ENCODE measurements at regions not wholly inside any gene's neighbourhood (a gene's known extent, or its start where the extent isn't known, plus 50 kb on each side); places are given as distances from the start of the nearest gene placed in this dataset.
"Not testable (repeated sequence)": the region's sequence is repeated elsewhere in the genome, so short reads cannot be mapped to it uniquely, and the experiment has no call there.

DNA sequence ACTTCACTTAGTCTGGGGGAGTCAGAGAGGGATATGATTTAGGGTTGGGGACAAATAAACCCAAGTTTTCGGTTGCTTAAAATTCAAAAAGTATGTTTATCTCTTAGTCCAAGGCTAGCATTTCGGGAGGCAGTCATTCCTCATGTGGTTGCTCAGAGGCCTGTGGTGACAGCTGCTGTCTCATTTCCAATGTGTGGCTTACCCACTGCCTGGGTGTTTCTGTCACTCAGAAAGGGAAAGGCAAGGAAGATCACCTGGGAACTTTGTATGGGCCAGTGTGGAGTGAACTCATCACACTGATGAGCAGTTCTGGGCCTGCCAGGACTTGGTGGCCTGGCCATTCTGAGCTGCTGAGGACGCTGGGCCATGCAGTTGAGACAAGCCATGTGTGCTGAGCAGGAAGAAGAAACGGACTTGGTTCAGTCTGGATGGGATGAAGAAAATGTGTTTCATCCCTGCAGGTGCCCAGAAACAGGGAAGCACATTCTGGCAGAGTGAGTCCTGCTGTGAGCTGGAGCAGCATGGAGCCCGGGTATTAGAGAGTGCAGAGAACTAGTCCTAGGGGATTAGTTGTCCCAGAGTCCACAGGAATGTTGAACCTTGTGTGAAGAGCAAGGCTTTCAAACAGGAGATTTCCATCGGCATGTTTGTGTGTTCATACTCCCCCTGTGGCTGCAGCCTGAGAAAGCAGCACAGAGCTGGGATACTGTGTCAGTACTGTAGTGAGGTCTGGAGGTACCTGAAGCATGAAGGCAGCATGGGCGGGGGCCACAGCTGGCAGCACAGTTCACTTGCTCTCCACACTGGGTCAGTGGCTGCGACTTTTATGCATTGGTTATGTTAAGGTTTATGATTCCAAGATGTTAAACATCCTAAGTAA, 211.1 kb upstream of the IGFBP3 start:
- intact Hi-C loops (cut with DNase I): no loop called here
- no peak for DNase-seq

- intact Hi-C loops (cut with DNase I): no loop called here
- DNase-seq: no peak
These were observed 208.8 kb upstream of the IGFBP3 start for GRCh38 chr7:46129831-46130230.

DNA sequence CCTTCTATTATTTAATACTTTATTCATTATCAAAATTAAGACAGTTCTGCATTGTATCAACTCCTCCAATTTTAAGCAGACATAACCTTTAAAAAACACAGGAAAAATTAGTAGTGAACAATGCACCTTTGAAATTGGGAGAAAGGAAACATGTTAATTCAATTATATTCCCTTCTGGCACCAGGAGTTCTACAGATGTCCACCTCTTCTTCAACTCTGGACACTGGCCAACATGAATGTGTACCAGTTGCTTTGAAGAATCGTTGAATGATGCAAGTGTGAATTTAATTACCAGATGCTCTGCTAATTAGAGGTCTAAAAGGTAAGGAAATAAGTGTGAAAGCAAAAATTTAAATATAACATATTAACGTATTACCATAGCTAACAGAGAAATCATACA, 206.7 kb upstream of the IGFBP3 start:
- intact Hi-C loops (cut with DNase I): no loop called here
- no peak for DNase-seq

DNA sequence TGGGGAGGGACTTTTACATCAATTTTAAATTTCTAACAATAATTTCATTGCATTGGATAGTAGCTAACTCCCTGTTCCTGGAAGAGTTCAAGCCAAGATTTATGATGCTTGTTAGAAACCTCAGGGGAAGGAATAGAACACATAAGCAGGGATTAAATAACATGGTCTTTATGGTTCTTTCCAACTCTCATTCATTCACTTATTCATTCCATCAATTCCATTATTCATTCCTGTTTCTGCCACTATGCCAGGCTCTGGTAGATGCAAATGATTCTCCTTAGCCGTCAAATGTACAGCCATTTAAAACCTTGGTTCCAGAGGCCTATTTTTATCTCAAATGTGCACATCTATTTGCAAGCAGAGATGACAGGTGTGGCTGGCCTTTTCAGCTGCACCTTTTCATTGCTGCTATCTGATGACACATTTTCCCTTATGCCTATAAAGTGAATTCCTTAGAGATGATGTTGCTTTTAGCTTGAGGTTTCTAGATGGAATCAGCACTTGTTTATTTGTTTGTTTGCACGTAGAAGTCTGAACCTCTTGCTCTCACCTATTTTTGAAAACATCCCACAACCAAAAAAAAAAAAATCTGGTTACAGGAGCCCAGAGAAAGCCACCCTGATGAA, 205.7 kb upstream of the IGFBP3 start:
- no peak for DNase-seq
- intact Hi-C loops (cut with DNase I): no loop called here

DNA sequence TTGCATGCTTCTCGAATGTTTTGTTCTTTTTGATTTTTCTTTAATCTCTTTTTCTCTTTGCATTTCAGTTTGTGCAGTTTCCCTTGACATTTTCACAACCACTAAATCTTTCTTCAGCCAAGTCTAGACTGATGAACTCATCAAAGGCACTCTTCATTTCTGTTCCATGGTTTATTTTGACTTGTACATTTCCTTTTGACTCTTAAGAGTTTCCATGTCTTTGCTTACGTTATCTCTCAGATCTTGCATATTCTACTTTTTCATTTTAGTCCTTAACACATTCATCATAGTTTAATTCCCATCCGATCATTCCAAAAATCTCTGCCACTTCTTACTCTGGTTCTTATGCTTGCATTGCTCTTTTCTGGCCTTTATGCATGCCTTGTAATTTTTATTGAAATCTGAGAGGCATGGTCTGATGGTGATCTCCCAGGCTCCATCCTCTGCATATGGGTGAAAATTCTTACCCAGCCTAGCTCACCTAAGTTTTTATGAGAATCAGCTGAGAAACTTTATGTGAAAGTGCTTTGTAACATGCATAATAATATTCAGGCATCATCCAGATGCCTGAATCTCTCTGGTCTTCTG, 202.8 kb upstream of the IGFBP3 start:
- no peak for DNase-seq
- intact Hi-C loops (cut with DNase I): no loop called here

DNA sequence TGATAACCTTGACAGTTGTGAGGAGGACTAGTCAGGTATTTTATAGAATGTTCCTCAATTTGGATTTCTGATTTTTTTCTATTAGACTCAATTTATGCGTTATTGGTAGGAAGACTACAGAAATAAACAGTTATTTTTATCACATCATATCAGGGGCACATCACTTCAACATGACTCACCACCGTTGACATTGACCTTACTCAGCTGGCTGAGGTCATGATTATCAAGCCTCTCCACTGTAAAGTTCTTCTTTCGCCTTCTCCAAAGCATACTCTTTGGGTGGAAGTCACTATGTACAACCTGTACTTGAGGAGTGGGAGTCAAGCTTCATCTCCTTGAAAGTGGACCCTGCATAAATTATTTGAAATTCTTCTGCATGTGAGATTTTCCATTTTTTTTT, 194.3 kb upstream of the IGFBP3 start:
- intact Hi-C loops (cut with DNase I): no loop called here
- no peak for DNase-seq

DNA sequence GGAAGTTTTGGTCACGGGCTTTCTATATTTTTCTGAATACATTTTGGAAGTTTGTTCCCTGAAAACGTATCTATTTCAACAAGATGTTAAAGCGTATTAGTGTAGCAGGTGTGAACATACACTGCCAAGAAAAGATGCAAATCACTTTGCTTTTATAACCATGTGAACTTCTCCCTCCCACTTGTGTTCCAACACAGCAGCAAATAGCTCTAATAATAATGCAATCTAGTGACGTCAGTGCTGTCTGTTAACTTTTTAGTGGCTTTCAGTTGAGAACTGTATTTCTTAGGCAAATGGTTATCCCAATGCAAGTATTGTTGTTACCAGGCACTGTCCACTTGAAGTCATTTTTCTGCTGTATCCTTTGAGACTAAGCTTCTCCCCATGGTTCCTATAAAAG, 188.4 kb upstream of the IGFBP3 start:
- no peak for DNase-seq
- intact Hi-C loops (cut with DNase I): no loop called here

GRCh38 chr7:46108272-46108671, 187.2 kb upstream of the IGFBP3 start:
- intact Hi-C loops (cut with DNase I): no loop called here
- no peak for DNase-seq

GRCh38 chr7:46107610-46108217, 186.6 kb upstream of the IGFBP3 start:
- intact Hi-C loops (cut with DNase I): no loop called here
- no peak for DNase-seq

DNA sequence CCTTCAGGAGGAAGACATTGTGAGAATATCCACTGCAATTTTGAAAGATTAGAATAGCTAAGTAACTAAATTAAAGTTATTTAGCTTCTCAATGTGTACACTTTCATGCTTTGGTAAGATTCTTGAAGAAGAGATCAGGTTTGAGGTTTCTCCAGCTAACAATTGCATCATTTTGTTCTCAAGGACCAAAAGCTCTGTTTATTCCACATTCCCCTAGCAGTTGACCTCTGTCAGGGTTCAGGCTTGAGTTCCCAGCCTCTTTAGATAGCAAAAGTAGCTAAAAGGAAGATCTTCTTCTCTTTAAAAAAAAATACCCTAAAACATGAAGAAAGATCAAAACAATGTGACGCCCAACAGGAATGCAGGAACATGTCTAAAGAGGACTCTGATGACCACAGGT, 179.4 kb upstream of the IGFBP3 start:
- intact Hi-C loops (cut with DNase I): no loop called here
- DNase-seq: no peak

GRCh38 chr7:46099076-46099475, 178.0 kb upstream of the IGFBP3 start:
- intact Hi-C loops (cut with DNase I): no loop called here
- DNase-seq: no peak

GRCh38 chr7:46091071-46091470, 170.0 kb upstream of the IGFBP3 start:
- DNase-seq: no peak
- intact Hi-C loops (cut with DNase I): no loop called here

- DNase-seq: no peak
- intact Hi-C loops (cut with DNase I): no loop called here
These were observed 168.2 kb upstream of the IGFBP3 start for GRCh38 chr7:46089281-46089680.

DNA sequence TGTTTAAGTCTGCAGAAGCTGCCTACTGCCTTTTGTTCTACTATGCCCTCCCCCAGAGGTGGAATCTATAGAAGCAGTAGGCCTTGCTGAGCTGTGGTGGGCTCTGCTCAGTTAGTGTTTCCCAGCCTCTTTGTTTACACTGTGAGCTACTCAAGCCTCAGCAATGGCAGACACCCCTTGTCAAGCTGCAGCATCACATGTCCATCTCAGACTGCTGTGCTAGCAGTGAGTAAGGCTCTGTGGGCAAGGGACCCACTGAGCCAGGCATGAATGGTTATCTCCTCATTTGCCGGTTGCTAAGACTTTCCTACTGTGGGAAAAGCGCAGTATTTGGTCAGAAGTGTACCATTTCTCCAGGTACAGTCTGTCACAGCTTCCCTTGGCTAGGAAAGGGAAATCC, 167.4 kb upstream of the IGFBP3 start:
- intact Hi-C loops (cut with DNase I); DNase-seq: not testable (repeated sequence)

DNA sequence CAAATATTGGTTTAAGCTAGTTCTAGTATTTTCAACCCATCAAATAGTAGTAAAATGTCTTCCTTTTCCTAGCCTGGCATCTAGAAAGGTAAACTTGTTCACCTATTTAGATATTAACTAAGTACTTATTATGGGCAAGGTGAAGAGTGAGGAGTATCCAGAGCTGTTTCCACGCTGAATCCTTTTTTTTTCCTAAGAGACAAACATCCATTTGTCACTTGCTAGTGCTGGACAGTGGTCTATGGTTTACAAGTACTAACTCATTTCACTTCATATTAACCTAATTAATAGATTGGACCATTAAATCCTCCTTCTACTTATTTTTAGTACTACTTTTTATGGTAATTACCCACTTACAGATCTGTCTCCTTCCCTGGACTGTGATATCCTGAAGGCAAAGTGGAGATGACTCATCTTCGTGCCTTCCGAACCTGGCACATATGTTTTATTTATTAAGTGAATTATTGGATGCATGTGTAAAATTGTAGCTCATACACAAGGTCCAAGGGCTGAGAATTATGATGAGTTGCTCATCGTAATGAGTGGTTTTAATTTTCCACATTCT, 159.6 kb upstream of the IGFBP3 start:
- intact Hi-C loops (cut with DNase I): no loop called here
- no peak for DNase-seq

DNA sequence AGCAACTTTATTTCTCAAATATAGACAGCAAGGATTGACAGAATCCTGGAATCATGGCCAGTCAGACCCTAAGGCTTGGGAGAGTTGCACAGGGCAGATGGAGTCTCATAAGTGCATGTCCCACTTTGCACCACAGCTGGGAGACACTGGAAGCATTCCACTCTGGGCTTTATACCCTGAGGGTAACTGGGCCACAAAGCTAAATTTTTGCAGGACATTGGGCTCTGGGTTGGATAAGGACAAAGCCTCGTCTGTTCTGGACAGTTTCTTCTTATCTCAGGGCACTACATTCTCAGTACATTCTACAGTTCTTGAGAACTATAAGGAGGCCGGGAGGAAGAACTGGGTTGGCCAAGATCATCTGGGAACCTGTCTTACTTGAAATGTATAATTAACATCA, 158.3 kb upstream of the IGFBP3 start:
- intact Hi-C loops (cut with DNase I): no loop called here
- DNase-seq: no peak

DNA sequence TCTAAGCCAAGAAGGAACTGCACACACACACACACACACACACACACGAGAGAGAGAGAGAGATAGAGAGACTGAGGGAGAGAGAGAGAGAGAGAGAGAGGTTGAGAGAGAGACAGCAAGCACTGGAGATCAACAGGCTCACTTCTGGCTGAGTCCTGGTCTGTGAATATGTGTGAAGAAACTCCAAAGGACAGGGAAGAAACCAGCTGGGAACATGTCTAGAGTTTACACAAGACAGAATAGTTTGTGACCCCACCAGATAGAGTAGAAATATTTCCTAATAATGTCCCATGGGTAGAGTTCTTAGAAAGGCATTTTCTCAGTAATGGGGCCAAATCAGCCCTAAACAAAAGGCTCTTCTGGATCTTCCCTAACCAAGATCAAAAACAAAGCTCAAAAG, 155.5 kb upstream of the IGFBP3 start:
- DNase-seq: no peak

GRCh38 chr7:46072722-46073121, 151.7 kb upstream of the IGFBP3 start:
- intact Hi-C loops (cut with DNase I): no loop called here
- no peak for DNase-seq

More for the DNA sequence above, 155.5 kb upstream of the IGFBP3 start:
- intact Hi-C loops (cut with DNase I): no loop called here

GRCh38 chr7:46071601-46072000, 150.5 kb upstream of the IGFBP3 start:
- DNase-seq: no peak
- intact Hi-C loops (cut with DNase I): no loop called here

DNA sequence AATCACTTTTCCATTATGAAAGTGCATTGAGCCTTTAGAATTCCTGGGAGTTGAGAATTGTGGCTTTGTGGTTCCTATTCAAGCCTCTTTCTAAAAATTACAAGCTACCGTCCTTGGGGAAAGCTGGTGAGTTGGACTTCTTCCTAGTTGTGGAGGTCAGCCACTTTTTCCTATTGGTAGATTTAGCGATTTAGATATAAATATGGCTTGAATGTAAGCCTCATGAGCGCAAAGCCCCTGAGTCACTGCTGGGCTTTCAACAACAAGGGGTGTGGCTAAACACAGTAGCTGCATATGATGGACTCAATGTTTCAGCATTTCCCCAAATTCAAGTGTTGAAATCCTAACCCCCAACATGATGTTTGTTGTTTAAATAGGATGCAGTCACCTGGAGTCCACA, 150.0 kb upstream of the IGFBP3 start:
- DNase-seq: no peak
- intact Hi-C loops (cut with DNase I): no loop called here

All from head of caudate nucleus (tissue), 42 donors.